HepG2 (cell line): ENCODE measurements at regions not wholly inside any gene's neighbourhood (a gene's known extent, or its start where the extent isn't known, plus 50 kb on each side); places are given as distances from the start of the nearest gene placed in this dataset.
A peak's percentile ranks its signal among the peaks of the same experiment; 100 is the strongest.

Source experiments
- BHLHE40 ChIP-seq: IDR thresholded peaks from 2 replicates; pipeline ENCODE4 v1.6.1; 2011; ENCODE audit warnings: low read length, improper control_type of control experiment
- CCDC6 ChIP-seq: sonication (generic); formaldehyde crosslinking; IDR thresholded peaks from 2 replicates; pipeline ENCODE4 v1.8.1; 2022; ENCODE audit warnings: mild to moderate bottlenecking, missing genetic modification reagents, moderate library complexity
- EHMT2 ChIP-seq: fragments of 200-600 bp; sonication (generic); IDR thresholded peaks from 2 replicates; pipeline ENCODE4 v1.7.0; 2017; ENCODE audit warnings: antibody characterized with exemption, low read depth, low read length, borderline replicate concordance
- MYC ChIP-seq: sonication (generic); formaldehyde crosslinking; IDR thresholded peaks from 2 replicates; pipeline ENCODE4 v1.9.0; 2021; ENCODE audit warnings: missing genetic modification reagents, borderline replicate concordance
- NCOR1 ChIP-seq: fragments of 200-600 bp; sonication (generic); IDR thresholded peaks from 2 replicates; pipeline ENCODE4 v1.7.0; 2017; ENCODE audit warnings: antibody characterized with exemption, low read length, borderline replicate concordance
- NFKB2 ChIP-seq: sonication (generic); formaldehyde crosslinking; IDR thresholded peaks from 2 replicates; pipeline ENCODE4 v1.4.0; 2020; ENCODE audit warnings: missing genetic modification reagents, borderline replicate concordance
- POLR2A ChIP-seq, 2 experiments: IDR thresholded peaks; 2 replicates each; pipeline ENCODE4 v1.6.1; 2011; ENCODE audit warnings: low read depth in 2 of 2, low read length in 2 of 2, mild to moderate bottlenecking in 1 of 2, moderate library complexity in 1 of 2; ENCODE audit not compliant: insufficient read depth in 1 of 2
- TBL1XR1 ChIP-seq: fragments of 150-350 bp; IDR thresholded peaks from 2 replicates; pipeline ENCODE4 v1.6.1; 2014; ENCODE audit warnings: borderline replicate concordance, low read length; ENCODE audit not compliant: partially characterized antibody
- TBX2 ChIP-seq: sonication (generic); formaldehyde crosslinking; IDR thresholded peaks from 2 replicates; pipeline ENCODE4 v1.5.0; 2020; ENCODE audit warnings: missing genetic modification reagents, mild to moderate bottlenecking, borderline replicate concordance
- THAP11 ChIP-seq: IDR thresholded peaks from 2 replicates; pipeline ENCODE4 v1.6.1; 2016; ENCODE audit warnings: missing biosample characterization, missing genetic modification reagents
- THYN1 ChIP-seq: sonication (generic); formaldehyde crosslinking; IDR thresholded peaks from 2 replicates; pipeline ENCODE4 v1.8.1; 2023; ENCODE audit warnings: low read depth, mild to moderate bottlenecking, moderate library complexity, missing genetic modification reagents, borderline replicate concordance
- ZFX ChIP-seq: sonication (generic); formaldehyde crosslinking; IDR thresholded peaks from 2 replicates; pipeline ENCODE4 v1.4.0; 2020; ENCODE audit warnings: mild to moderate bottlenecking, low read depth, missing genetic modification reagents, moderate library complexity
- ZMYM4 ChIP-seq: sonication (generic); formaldehyde crosslinking; IDR thresholded peaks from 2 replicates; pipeline ENCODE4 v1.8.1; 2023; ENCODE audit warnings: mild to moderate bottlenecking, missing genetic modification reagents
- ZNF160 ChIP-seq: sonication (generic); formaldehyde crosslinking; IDR thresholded peaks from 2 replicates; pipeline ENCODE4 v1.8.0; 2022; ENCODE audit warnings: mild to moderate bottlenecking, inconsistent platforms, missing genetic modification reagents
- ZNF468 ChIP-seq: sonication (generic); formaldehyde crosslinking; IDR thresholded peaks from 2 replicates; pipeline ENCODE4 v1.8.0; 2022; ENCODE audit warnings: mild to moderate bottlenecking, moderate library complexity, missing genetic modification reagents
- ZNF543 ChIP-seq: sonication (generic); formaldehyde crosslinking; IDR thresholded peaks from 2 replicates; pipeline ENCODE4 v1.4.0; 2020; ENCODE audit warnings: mild to moderate bottlenecking, missing genetic modification reagents
- ZZZ3 ChIP-seq: sonication (generic); formaldehyde crosslinking; IDR thresholded peaks from 2 replicates; pipeline ENCODE4 v1.4.0; 2020; ENCODE audit warnings: missing genetic modification reagents, mild to moderate bottlenecking, borderline replicate concordance
- TF ChIP-seq, protein P1 (sequence below): sonication (generic); formaldehyde crosslinking; conservative IDR thresholded peaks from 2 replicates; pipeline ENCODE4 v1.8.0; 2022; ENCODE audit warnings: mild to moderate bottlenecking, moderate library complexity, missing genetic modification reagents
- TF ChIP-seq, protein P2 (sequence below): fragments of 450-650 bp; IDR thresholded peaks from 2 replicates; pipeline ENCODE4 v1.6.1; 2016
- TF ChIP-seq, protein P3 (sequence below), 2 experiments: sonication (generic) in 1 of 2; formaldehyde crosslinking in 1 of 2; IDR thresholded peaks; 2 replicates each; pipeline versions ENCODE4 v1.4.0 to v1.6.1; 2018 to 2020; ENCODE audit warnings: missing genetic modification reagents in 2 of 2, borderline replicate concordance in 1 of 2, low read depth in 1 of 2, mild to moderate bottlenecking in 1 of 2, missing biosample characterization in 1 of 2
- TF ChIP-seq, protein P4 (sequence below): sonication (generic); formaldehyde crosslinking; IDR thresholded peaks from 2 replicates; pipeline ENCODE4 v1.9.0; 2022; ENCODE audit warnings: low read depth, missing genetic modification reagents

DNA sequence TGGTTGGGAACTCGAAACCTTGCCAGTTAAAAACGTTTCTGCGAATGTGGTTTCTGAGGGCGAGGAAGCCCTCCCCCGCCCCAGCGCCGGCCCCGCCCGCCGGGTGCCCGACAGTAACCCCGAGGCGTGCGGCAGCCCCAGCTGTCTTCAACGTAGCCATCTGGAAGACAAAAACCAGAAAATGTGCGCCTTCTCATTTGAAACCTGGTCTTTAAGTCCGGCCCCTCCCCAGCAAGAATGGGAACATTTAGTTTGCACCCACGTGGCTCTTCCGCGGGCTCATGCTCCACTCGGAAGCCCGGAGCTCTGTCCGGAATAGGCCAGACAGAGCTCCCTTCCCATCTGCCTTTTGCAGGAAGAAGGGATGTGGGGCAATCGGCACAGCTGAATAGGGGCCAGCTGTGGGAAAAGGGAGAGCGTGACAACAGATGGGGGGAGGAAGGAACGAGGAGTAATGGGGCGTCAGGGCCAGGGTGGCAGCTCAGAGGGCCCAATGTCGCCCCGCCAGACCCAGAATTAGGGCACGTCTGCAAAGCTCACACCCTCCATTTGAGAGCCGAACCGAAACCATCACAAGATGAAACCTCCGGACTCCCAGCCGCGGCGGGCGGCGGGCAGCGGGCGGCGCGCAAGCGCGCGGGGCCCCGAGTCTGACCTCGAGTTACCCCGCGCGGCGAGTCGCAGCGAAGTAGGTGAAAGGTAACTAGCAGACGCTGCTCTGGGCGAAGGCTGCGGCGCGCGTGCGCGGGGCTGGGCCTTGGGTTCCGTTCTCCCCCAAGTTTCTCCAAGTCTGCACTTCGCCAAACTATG, 63.4 kb upstream of the ABCA1 start (continued):
- TF ChIP-seq ZNF160 (CRISPR knock-in tag), result peak; percentile 5; the same call in 1 of the 2 replicates
- TF ChIP-seq ZMYM4 (CRISPR knock-in tag), result peak; percentile 43; the same call in 1 of the 2 replicates
- peak; percentile 78; the same call in 1 of the 2 replicates for TF ChIP-seq CCDC6 (CRISPR knock-in tag)
- TF ChIP-seq ZFX, result peak; percentile 36
- TF ChIP-seq BHLHE40, result no peak
- TF ChIP-seq, protein P1, sequence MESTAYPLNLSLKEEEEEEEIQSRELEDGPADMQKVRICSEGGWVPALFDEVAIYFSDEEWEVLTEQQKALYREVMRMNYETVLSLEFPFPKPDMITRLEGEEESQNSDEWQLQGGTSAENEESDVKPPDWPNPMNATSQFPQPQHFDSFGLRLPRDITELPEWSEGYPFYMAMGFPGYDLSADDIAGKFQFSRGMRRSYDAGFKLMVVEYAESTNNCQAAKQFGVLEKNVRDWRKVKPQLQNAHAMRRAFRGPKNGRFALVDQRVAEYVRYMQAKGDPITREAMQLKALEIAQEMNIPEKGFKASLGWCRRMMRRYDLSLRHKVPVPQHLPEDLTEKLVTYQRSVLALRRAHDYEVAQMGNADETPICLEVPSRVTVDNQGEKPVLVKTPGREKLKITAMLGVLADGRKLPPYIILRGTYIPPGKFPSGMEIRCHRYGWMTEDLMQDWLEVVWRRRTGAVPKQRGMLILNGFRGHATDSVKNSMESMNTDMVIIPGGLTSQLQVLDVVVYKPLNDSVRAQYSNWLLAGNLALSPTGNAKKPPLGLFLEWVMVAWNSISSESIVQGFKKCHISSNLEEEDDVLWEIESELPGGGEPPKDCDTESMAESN (CRISPR knock-in tag), result 0 out of 2 replicates have a peak, but pooled peaks have one; percentile 44
- no peak for TF ChIP-seq THYN1 (CRISPR knock-in tag)
- peak; percentile 50 for TF ChIP-seq THAP11
- TF ChIP-seq, protein P2, sequence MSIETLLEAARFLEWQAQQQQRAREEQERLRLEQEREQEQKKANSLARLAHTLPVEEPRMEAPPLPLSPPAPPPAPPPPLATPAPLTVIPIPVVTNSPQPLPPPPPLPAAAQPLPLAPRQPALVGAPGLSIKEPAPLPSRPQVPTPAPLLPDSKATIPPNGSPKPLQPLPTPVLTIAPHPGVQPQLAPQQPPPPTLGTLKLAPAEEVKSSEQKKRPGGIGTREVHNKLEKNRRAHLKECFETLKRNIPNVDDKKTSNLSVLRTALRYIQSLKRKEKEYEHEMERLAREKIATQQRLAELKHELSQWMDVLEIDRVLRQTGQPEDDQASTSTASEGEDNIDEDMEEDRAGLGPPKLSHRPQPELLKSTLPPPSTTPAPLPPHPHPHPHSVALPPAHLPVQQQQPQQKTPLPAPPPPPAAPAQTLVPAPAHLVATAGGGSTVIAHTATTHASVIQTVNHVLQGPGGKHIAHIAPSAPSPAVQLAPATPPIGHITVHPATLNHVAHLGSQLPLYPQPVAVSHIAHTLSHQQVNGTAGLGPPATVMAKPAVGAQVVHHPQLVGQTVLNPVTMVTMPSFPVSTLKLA, result peak; percentile 22; the same call in 1 of the 2 replicates
- TF ChIP-seq TBL1XR1, result peak; percentile 74
- TF ChIP-seq, protein P3, sequence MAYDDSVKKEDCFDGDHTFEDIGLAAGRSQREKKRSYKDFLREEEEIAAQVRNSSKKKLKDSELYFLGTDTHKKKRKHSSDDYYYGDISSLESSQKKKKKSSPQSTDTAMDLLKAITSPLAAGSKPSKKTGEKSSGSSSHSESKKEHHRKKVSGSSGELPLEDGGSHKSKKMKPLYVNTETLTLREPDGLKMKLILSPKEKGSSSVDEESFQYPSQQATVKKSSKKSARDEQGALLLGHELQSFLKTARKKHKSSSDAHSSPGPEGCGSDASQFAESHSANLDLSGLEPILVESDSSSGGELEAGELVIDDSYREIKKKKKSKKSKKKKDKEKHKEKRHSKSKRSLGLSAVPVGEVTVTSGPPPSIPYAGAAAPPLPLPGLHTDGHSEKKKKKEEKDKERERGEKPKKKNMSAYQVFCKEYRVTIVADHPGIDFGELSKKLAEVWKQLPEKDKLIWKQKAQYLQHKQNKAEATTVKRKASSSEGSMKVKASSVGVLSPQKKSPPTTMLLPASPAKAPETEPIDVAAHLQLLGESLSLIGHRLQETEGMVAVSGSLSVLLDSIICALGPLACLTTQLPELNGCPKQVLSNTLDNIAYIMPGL (CRISPR knock-in tag; IDR thresholded peaks at IDR 0.05; ENCODE audit: borderline replicate concordance in 1 of 2, low read depth in 1 of 2), result peak; percentile 47 to 53; a peak in 3 of 4 replicates
- TF ChIP-seq, protein P4, sequence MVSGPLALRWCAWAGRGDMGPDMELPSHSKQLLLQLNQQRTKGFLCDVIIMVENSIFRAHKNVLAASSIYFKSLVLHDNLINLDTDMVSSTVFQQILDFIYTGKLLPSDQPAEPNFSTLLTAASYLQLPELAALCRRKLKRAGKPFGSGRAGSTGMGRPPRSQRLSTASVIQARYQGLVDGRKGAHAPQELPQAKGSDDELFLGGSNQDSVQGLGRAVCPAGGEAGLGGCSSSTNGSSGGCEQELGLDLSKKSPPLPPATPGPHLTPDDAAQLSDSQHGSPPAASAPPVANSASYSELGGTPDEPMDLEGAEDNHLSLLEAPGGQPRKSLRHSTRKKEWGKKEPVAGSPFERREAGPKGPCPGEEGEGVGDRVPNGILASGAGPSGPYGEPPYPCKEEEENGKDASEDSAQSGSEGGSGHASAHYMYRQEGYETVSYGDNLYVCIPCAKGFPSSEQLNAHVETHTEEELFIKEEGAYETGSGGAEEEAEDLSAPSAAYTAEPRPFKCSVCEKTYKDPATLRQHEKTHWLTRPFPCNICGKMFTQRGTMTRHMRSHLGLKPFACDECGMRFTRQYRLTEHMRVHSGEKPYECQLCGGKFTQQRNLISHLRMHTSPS (CRISPR knock-in tag), result 0 out of 2 replicates have a peak, but pooled peaks have one; percentile 23
- no peak; the same call in 1 of the 2 replicates for TF ChIP-seq TBX2 (CRISPR knock-in tag)
- TF ChIP-seq EHMT2, result no peak
- 0 out of 2 replicates have a peak, but pooled peaks have one; percentile 62 for TF ChIP-seq NFKB2 (CRISPR knock-in tag)
- TF ChIP-seq MYC (CRISPR knock-in tag), result peak; percentile 43; the same call in 1 of the 2 replicates
- 0 out of 2 replicates have a peak, but pooled peaks have one; percentile 27 for TF ChIP-seq ZNF468 (CRISPR knock-in tag)
- TF ChIP-seq NCOR1, result 0 out of 2 replicates have a peak, but pooled peaks have one; percentile 22
- TF ChIP-seq POLR2A (IDR thresholded peaks at IDR 0.05; ENCODE audit: insufficient read depth in 1 of 2, low read depth in 2 of 2, low read length in 2 of 2), result peak in 1 of 2 experiments; percentile 42; a peak in 1 of 4 replicates
- no peak for TF ChIP-seq ZZZ3 (CRISPR knock-in tag)
- peak; percentile 70; the same call in 1 of the 2 replicates for TF ChIP-seq ZNF543
